PC-3 (cell line): ENCODE measurements at regions not wholly inside any gene's neighbourhood (a gene's known extent, or its start where the extent isn't known, plus 50 kb on each side); places are given as distances from the start of the nearest gene placed in this dataset.

ENCODE experiments used
- EZH2 ChIP-seq: fragments of 300-600 bp; sonication (generic); IDR thresholded peaks from one replicate; pipeline ENCODE4 v1.6.1; 2017; ENCODE audit warnings: antibody characterized with exemption, mild to moderate bottlenecking, low read length; ENCODE audit not compliant: unreplicated experiment
- TF ChIP-seq, protein P1 (sequence below): fragments of 300-600 bp; sonication (generic); conservative IDR thresholded peaks from 2 replicates; pipeline ENCODE4 v1.5.1; 2017; ENCODE audit warnings: antibody characterized with exemption, low read depth, mild to moderate bottlenecking, low read length

DNA sequence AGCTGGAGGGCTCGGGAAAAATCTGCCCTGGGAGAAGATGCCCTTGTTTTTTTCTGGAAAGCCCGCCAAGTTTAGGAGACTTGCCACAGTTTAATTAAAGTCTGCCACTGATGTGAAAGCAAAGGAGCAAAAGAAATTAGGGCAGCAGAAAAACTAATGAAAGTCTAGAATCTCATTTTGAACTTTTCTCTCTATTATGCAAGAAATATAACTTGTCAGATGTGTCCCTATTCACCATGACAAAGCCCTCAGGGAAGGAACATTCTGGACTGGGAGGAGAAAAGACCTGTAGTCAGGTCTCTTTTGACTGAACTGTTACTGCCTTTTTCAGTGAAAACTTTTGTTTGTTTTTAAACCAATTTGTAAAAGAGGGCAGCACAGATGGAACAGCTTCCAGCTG lies 715.5 kb downstream of the SORCS3 start:
- TF ChIP-seq EZH2 = no peak
- TF ChIP-seq, protein P1, sequence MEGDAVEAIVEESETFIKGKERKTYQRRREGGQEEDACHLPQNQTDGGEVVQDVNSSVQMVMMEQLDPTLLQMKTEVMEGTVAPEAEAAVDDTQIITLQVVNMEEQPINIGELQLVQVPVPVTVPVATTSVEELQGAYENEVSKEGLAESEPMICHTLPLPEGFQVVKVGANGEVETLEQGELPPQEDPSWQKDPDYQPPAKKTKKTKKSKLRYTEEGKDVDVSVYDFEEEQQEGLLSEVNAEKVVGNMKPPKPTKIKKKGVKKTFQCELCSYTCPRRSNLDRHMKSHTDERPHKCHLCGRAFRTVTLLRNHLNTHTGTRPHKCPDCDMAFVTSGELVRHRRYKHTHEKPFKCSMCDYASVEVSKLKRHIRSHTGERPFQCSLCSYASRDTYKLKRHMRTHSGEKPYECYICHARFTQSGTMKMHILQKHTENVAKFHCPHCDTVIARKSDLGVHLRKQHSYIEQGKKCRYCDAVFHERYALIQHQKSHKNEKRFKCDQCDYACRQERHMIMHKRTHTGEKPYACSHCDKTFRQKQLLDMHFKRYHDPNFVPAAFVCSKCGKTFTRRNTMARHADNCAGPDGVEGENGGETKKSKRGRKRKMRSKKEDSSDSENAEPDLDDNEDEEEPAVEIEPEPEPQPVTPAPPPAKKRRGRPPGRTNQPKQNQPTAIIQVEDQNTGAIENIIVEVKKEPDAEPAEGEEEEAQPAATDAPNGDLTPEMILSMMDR = no peak
